Globus pallidus (tissue), 1 donor: ENCODE measurements at regions not wholly inside any gene's neighbourhood (a gene's known extent, or its start where the extent isn't known, plus 50 kb on each side); places are given as distances from the start of the nearest gene placed in this dataset.

Experiments used
- DNase-seq: peaks from one replicate; pipeline ENCODE4 v3.0.0-alpha.2; 2015; ENCODE audit warnings: low spot score

DNA sequence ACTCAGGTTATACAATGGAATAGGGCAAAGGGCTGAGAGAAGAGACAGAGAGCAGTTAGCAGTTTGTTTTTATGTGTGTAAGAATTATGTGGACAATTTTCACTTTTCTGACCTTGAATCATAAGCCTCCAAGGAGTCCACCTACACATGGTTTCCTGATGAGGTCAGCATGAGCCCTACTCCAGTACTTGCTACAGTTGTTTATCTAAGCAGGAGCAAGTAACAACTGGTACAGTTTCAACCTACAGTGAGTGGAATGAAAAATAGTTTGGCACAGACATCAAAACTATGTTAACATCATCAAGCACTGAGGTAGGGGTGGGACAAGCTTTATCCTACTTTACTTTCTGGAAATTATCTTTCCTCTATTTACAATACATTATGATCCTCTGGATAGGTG, 426.7 kb upstream of the ID4 start:
- no peak for DNase-seq

DNA sequence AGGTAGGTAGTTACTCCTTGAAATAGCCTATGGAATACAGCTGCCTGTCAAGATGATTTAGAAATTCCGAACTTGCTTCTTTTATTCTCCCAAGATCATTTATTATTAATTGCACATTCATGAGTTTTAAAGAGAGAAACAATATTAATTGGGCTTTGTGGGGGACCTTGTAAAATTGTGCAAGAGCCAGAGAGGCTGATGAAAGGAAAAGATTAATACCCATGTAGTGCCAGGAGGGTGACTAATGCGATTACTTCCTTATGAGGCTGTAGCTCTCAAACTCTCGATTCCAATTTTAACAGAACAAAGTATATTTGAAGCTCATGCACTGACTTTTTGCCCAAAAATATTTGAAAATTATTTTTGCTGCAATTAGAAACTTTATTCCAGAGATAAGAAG, 423.8 kb upstream of the ID4 start:
- DNase-seq: no peak

DNA sequence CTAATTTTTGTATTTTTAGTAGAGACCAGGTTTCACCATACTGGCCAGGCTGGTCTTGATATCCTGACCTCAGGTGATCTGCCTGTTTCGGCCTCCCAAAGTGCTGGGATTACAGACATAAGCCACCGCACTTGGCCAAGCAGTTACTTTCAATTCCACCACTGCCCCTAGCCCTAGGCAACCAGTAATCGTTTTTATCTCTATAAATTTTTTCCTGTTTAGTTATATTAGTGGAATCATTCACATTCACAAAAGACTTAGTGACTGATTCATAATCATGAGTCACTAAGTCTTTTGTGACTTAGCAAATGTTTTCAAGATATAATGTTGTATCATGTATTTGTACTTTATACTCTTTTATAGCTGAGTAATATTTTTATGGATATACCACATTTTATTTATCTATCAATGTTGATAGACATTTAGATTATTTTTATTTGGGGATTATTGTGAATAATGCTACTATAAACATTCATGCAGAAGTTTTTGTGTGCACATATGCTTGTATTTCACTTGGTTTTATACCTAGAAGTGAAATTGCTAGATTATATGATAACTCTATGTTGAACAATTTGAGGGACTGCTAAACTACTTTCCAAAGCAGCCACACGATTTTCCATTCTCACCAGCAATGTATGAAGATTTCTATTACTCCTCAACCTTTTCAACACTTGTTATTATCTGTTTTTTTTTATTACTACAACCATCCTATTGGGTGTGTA, 421.4 kb upstream of the ID4 start:
- DNase-seq: no peak

DNA sequence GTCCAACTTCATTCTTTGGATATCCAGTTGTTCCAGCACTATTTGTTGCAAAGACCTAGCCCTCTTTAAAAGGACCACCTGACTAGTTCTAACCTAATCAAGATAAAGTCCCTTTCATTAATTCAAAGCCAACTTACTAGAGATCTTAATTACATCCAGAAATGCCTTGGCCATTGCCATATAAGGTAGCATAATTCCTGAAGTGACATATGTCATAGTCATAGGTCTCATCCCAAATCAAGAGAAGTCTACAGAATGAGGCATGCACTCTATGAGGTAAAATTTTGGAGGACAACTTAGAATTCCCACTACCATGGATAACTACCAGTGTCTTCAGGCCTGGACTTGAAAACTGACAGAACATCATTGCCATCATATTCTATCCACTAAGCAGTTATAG, 420.4 kb upstream of the ID4 start:
- no peak for DNase-seq

DNA sequence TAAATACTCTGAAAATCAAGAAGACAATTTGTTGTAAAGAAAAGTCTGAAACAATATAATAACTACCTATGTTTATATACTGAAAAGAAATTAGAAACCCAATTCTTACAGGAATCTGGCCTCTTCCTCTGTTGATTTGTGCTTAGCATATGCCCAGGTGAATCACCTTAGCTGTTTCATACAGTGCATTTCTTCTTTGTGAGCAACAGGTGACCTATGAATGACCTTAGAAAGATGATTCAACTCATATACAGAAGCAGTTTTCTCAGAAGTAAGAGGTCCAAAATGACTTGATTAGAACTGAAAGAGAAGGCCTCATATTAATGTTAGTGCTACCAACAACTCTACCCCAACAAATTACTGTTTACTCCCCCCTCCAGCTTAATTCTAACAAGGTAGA, 419.5 kb upstream of the ID4 start:
- no peak for DNase-seq

DNA sequence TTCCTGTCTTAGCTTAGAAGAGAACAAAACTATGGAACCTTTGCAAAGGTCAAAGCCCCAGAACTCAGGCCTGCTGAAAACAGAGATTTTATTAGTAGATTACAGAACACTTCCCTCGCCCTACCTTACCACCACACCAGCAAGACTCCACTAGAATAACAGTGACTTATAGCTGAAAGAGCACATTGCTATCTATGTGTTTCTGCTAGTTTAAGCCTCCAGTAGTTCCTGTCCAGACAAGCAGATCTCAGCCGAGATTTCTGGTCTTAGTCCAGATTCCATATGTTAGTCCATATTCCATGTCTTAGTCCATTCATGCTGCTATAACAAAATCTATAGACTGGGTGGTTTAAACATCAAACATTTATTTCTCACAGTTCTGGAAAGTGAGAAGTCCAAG, 412.3 kb upstream of the ID4 start:
- DNase-seq: no peak

DNA sequence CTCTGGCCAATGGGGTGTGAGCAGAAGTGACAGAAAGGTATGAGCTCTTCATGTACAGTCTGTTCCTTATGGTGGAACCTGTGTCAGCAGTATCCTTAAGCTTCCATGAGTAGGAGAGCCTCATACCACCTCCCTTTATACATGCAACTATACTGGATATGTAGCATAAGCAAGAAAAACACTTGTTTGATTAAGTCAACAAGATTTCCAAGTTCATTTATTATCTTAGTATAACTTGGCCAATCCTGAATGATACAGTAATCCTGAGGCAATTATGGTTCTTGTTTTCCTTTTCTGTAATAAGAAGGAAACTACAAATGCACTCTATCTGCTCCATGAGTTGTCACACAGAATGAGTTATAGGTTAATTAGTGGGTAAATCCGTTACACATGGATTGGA, 409.6 kb upstream of the ID4 start:
- no peak for DNase-seq

DNA sequence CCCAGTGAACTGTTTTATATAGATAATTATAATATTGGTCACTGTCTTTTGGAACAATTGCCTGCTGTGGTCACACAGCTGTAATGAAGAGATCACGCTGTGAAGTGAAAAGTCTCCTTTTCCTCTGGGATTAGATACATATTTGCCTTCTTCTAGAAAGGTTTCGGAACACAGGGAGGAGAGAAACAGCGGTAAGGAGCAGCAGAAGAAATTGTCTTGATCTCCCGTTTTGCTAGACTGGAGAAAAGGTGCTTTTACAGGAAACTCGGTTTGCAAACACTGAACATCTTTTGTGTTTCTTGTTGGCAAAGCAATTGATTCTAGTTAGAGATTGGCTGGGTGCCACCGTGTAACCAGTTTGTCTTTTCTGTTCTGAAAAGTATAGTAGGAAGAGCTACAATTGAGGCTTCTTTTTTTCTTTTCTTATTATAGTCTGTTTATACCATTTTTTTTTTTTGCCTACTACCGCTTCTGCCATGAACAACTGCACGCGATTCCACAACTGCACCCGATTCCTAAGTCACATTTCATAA, 404.1 kb upstream of the ID4 start:
- peak; percentile 8 for DNase-seq

DNA sequence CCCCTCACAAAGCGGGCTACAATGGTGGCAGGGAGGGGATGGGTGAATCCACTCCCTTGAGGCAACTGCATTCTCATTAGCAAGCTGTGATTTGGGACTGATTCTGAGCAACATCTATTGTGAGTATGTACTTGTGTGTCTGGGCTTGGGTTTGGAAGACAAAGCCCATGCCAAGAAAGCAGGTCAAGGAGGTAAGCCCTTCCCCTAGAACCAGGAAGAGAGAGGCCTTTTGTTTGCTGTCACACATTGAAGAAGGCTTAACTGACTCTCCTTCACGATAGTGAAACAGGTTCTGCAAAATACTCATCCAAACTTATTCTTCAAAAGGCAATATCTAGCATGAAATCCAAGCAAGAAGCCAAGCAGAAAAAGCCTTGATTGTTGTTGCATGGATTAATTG, 403.1 kb upstream of the ID4 start:
- no peak for DNase-seq

DNA sequence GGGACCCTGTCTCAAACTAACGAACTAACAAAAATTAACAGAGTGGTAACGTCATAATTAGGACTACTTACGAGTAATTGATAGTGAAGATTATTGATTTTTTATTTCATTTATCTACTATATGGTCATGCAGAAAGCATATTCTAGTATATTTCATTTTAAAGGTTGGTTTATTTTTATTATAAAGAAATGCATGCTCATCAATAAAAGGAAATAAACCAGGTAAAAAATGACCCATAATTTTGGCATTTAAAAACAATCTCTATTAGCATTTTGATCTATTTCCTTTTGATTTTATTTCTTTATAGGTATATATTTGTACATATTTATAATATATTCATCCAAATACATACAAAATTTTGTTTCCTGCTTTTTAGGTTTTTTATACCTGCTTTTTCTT, 401.4 kb upstream of the ID4 start:
- no peak for DNase-seq

DNA sequence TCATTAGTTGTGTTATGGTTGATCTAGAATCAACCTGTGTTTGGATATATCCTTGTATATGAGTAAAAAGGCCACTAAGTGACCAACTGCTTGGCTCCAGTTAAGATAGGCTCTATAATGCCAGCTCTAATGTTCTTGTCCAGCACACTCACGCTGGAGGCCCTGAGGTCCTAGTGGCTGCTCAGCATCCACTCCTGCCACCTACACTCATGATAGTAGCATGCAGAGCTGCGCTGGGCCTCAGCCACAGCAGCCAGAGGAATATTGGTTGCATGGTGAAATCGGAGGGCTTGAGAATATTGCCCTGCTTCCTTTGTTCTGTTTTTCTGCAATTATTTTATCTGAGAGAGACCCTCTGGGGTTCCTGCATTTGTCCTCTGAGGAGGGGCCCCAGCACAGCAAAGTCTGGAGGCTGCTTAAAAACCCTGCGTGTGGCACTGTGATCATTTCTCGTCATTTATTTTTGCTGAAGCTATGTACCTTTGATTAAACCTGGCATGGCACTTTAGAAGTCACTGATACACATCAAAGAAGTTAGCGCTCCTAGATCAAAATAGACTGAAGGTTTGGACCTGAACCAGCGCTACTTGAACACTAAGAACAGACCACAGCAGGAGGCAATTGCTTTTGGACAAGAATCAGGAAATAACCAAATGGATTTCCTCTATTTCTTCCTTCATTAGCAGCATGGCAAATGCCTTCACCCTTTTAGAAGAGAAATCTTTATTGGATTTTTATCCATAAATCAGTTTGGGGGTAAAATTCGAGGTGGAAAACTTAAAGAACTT, 398.4 kb upstream of the ID4 start:
- no peak for DNase-seq

DNA sequence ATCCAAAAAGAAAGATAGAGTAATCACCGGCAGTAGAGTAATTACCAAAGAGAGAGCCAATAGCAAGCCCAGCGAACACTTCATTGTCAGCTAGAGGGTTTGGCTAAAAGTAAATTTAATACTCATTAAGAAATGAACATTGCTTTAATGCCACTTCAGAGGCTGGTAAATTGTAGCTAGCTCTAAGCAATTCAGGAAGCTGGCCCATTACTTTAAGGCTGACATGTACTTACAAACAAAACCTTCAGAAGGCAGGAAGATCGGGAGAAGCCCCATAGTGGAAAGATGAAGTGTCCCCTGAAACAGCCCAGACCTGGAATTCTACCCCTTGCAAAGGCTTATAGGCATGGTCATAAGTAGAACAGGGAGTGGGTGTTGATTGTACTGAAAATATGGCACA, 396.6 kb upstream of the ID4 start:
- no peak for DNase-seq

DNA sequence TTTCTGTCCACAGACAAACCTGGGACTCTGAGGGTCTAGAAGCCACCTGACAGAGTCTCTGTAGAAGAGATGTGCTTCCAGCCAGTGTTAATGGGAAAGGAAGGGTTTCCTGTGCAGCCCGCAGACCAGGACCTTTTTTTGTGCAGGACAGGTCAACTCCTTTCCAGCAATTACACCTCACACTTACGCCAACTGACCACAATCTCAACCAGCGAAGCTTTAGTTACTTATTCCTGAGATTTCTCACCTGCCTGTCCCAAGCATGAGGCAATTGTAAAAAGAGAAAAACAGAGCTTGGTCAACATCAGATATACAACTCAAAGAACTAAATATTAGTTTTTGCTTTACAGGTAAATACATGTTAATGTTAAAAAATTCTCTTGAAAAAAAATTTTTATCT, 393.8 kb upstream of the ID4 start:
- no peak for DNase-seq

DNA sequence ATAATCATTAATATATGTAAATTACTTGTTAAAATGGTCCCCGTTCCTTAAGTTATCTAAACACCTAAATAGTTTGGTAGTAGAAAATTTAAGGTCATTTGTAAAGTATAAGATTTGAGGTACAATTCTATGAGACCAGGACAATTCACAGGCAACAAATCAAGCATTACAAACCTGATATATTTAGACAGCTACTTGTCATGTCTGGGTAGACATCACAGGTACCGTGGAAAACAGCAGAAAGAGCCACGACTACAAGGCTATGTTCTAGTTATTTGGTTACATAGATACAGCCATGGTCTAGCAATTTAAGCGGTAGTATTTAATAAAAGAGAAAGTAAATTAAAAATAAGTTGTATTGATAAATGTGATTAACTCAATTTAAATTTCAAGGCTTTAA, 393.1 kb upstream of the ID4 start:
- no peak for DNase-seq

DNA sequence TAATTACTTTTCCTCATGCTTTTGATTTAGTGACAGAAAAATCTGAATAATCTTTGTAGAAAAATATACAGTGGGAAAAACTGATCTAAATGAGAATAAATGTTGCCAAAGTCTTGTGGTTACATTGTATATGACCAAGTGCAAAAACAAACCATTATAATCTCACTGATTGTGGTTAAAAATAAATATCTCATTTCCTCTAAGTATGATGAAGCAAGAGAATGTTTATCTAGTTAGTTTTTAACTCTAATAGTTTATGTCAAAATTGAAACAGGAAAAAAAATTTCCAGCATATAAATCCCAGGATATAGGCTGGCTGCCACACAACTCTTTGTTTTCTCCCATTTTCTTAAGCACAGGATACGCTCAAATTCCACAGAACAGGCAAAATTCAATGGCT, 392.7 kb upstream of the ID4 start:
- no peak for DNase-seq

DNA sequence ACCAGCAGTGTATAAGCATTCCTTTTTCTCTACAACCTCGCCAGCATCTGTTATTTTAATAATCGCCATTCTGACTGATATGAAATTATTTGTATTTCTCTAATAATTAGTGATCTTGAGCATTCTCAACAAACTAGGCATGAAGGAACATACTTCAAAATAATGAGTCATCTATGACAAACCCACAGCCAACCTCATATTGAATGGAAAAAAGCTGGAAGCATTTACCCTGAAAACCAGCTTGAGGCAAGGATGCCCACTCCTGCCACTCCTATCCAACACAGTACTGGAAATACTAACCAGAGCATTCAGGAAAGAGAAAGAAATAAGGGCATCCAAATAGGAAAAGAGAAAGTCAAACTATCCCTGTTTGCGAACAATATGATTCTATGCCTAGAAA, 390.6 kb upstream of the ID4 start:
- DNase-seq: no peak

DNA sequence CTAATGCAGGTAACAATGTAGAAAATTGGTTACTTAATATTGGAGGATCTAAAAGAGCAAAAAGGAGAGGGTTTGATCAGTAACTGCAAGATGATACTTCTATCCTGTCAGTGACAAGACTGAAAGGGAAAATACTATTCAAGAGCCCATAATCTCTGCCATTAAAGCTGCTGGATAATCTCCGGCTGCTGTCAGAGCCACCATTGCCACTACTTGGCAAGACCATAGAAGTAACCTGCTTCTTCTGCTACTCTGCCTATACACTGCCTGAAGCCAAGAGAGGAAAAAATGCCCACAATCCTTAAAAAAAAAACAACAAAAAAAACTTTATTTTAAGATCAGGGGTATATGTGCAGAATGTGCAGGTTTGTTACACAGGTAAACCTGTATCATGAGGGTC, 386.5 kb upstream of the ID4 start:
- no peak for DNase-seq

DNA sequence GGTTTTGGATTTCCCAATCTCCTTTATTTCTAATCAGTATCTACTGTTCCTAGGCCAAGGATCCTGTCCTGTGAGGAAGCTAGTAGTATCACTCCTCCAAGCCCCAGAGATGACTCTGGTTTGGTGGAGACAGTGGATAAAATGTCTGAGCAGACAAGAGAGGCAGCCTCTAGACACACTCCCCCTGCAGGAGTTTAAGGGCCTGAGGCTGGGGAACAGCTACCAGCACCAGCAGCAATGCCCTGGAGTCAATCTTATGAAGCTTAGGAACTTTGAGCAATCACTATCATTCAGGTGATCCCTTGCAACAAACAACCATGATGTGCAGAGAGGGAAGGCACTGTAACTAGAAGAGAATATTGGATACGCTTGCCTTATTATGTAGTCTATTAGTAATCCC, 384.7 kb upstream of the ID4 start:
- DNase-seq: no peak

DNA sequence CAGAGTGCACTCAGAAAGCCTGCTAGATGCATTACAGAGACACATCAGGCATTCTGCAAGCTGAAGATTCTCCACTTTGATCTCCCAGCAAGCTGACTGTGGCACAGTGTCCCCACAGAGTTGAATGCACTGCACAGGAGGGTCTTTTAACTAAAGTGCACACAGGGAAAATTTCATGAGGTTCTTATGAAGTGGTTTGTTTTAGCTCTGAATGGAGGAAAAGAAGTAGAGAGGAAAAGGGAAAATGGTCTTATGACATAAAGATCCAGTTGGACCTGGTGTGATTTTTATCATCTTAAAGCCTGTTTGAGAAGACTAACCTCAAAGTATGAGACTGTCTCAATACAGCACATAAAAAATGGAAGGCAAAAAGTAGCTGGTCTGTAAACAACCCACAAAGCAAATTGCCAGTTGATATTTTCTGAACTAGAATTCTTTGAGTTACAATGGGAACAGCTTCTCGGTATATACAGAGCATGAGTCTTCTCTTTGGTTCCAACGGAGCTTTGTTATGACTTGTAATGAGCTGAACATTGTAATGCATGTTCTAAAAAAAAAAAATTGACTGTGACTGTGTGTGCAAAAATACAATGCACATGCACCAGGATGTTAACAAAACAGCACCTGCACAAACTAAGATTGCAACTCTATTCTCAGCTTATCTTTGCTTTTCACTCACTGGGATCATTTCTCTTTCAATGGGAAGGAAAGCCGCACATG, 383.0 kb upstream of the ID4 start:
- DNase-seq: no peak

DNA sequence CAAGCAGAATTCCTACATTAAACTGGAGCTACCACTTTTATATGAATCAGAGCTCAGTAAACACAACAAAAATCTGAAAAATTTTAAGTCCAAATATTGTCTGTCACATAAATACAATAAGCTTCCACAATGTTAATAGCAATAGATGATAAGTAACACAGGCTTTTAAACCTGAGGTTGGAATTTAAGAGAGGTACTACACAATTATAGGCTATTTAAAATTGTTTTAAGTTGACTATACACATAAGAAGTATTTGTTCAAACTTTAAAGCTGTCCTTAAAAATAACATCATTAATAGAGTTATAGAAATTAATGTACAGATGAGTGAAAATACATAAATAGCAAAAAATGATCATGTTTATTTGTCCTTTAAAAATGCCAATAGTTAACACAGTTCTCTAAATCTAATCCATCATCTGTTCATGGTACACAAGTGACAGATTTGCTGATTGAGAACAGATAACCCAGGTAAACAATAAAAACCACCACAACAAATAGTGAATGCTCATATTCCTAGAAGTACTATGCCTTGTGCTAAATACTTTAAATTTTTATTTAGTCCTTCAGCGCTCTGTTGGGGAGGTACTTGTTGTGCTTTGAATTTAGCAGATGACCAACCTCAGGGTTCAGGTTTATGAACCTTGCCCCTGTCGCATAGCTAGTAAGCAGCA, 382.3 kb upstream of the ID4 start:
- no peak for DNase-seq

DNA sequence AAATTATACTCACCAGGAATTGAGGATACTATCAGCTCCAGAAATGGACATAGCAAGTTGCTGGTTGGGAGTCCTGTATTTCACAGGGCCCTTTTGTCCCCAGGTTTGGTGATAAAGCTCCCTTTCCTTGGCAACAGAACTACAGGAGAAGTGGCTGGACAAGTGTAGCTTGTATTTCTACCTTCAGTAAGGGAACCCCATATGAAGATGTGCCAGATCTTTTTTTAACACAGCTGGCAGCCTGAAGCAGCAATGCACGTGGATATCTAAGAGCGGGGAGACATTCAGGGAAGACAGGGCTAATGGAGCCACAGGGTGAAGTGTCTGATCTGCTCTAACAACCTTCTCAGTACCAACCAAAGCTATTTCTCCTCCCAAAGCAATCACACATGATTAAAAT, 373.9 kb upstream of the ID4 start:
- DNase-seq: no peak

DNA sequence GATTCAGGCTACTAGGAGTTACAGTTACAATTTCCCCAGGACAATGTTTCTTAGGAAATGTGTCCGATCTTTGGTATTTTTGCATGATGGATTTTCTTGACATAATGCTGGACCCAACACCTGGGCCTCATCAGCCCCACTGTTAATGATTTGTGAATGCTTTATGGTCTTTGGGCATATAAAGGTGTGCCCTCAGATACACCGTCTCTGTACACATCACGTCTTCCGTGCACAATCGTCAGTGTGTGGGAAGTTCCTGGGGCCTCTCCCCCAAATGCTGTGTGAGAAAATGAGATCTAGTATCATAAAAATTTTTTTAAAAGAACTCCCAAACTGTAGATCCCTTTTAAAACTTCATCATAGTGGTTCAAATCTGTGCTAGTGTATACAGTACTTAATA, 373.2 kb upstream of the ID4 start:
- DNase-seq: no peak

DNA sequence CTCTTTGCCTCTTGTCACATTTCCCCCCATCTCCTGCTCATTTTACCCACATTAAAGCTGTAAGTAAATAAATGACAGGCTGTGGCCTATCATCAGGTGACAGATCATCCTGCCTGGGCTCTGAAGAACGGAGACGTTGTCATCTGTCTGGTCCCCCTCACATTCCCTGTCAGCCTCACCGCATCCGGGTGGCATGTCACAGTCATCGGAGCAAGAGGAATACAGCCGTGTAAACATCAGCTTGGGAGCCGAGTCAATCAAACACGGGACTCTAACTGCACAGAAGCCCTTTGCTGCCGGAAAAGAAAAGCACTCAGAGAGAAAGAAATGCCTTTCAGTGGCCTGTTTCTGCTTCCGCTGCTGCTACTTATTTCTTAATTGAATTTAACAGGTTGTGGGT, 371.9 kb upstream of the ID4 start:
- no peak for DNase-seq
